AG08395 (cell line): ENCODE measurements at regions not wholly inside any gene's neighbourhood (a gene's known extent, or its start where the extent isn't known, plus 50 kb on each side); places are given as distances from the start of the nearest gene placed in this dataset.
A peak's percentile ranks its signal among the peaks of the same experiment; 100 is the strongest.

ENCODE experiments used
- DNase-seq: peaks from one replicate; pipeline ENCODE4 v3.0.0; 2012; ENCODE audit warnings: mixed read lengths, low spot score

GRCh38 chr5:168056499-168057182 lies 234.8 kb upstream of the WWC1 start:
- no peak for DNase-seq

- no peak for DNase-seq
Measured at GRCh38 chr5:168057905-168058304, 233.5 kb upstream of the WWC1 start.

DNA sequence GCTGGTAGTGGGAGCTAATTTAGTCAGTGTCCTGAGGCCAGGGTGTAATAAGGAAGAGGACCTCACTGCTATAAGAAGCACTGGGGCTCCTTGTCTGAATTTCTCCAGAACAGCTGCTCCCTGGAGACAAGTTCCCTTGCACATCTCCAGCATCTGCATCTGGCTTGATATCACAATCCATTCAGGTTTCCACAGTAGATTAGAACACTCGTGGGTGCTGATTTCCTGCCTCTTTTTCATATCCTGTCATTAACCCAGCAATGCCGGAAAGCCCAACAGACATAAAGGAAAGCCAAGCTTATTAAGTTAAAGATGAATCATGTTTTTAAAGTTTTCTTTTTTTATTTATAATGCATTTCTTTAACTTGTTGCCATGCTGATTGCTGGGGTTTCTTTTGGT lies 232.3 kb upstream of the WWC1 start:
- no peak for DNase-seq

DNA sequence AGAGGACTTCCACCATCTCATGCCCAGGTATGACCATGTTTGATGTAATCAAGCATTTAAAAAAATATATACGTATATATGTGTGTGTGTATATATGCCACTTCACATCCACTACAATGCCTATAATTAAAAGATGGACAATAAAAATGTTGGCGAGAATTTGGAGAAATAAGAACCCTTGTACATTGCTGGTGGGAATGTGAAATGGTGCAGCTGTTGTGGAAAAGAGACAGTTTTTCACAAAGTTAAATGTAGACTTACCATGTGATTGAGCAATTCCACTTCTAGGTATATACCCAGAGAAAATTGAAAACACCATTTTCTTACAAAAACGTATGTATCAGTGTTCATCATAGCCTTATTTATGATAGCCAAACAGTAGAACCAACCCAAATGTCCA lies 229.2 kb upstream of the WWC1 start:
- DNase-seq, result no peak

GRCh38 chr5:168064457-168064856 lies 227.0 kb upstream of the WWC1 start:
- no peak for DNase-seq

DNA sequence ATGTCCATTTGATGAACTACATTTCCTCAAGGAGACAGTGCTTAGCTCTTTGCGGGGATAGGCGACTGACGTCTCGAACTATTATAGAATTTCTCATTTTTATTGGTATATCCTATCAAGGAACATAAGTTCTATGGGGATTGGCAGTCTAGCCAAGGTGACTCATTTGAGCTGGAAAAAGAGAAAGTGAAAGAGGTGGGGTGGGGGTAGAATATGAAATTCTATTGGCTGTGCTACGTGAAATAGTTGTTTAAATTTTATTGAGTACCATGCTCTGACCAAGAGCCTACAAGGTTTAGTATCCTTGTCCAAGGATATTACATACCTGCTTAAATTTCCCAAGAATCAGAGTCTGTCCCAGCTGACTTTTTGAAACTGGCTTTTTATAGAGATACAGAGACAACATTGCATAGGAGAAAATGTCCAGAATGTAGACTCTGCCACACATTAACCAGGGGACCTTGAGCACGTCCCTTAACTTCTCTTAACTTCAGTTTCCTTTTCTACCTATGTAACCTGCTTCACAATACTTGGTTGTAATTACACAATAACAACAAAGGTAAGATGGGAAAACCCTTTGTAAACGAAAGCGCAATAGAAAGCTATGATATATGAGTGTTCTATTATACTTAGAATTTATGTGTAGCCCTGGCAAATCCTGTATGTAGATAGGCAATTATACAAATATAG lies 226.4 kb upstream of the WWC1 start:
- no peak for DNase-seq

- peak; percentile 32 for DNase-seq
Measured at GRCh38 chr5:168066536-168067208, 224.8 kb upstream of the WWC1 start.

GRCh38 chr5:168070761-168071160 lies 220.7 kb upstream of the WWC1 start:
- no peak for DNase-seq

DNA sequence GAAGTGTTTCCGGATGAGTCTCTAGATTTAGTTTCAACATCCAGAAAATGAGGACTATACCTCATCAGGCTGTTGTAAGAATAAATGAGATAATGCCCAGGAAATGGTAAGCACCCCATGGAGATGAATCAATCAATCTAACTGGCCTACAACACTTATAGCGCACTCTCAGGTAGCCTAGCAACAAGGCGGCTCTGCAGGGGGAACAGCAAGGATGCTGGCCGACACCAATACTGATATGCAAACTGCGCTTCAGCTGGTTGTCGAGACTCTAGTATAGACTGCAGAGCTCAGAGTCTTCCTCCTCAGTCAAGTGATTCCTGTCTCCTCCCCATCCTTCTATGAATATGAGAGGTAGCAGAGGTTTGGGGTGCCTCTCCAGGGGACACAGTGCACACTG lies 218.8 kb upstream of the WWC1 start:
- no peak for DNase-seq

DNA sequence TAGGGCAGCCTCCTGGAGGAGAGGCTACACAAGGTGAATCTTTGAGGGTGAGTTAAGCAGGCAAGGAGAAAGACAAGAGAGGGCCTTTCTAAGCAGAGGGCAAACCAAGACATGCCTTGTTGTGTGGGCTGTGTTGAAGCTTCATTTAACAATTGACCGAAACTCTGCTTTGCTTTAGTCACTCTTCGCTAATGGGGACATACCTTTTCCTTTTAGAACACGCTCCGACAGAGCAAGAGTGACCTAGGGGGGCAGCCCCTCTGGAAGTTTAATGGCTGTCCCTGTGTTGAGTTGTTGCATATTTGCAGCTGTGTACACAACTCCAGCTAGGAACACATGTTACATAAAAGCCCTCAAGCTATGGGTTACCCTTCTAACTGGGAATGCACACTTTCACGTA lies 218.1 kb upstream of the WWC1 start:
- no peak for DNase-seq

GRCh38 chr5:168073991-168074800 lies 217.2 kb upstream of the WWC1 start:
- DNase-seq, result no peak

GRCh38 chr5:168075387-168075786 lies 216.1 kb upstream of the WWC1 start:
- DNase-seq, result no peak

DNA sequence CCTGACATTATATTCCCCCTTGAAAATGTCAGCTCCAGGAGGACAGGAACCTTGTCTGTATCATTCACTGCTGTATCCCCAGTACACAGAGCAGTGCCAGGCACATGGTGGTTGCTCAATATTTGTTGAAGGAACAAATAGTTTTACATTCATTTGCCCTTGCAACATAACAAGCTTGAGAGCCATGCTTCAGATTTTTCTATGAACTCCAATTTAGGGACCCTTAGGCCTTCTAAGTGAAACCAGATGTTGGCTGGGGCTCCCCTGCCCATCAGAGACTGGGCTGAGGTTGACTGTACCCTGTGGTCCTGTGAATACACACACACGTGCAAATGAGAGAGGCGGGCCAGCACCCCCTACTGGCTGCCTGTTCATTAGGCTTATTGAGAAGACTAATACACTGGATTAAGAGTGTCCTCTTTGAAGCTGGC lies 214.9 kb upstream of the WWC1 start:
- DNase-seq, result peak; percentile 64

DNA sequence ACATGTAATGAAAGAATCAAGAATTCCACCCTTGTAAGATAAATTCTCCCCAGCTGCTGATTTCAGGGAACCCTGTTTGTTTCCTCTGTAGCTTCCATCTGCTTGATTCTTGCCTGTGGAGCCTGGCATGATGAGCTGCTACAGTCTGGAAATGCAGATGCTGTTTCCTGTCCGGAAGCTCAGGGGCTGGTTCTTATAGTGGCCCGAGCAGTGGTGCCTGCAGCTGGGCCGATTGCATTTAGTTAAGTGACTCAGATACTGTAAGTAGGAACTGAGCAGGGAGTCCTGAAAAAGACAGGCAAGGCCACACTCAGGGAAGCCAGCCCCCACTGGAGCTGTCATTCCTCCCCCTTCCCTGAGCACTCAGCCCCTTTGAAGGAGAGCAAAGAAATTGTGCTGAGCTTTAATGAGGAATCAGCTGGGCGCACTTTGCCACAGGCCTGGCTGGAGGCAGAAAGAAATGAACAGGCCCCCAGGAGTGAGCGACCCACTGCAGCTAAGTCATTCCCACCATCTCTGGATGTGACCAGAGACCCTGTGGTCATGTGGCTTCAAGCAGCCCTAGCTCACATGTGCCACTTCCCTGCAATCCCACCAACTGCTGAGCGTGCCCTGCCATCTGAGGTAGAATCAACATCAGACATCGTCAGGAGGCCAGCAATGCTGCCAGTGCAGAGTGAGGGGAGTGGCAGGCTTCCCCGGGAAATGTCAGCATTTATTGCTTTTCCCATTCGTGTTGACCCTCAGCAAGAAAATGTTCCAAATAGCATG lies 206.0 kb upstream of the WWC1 start:
- peak; percentile 74 for DNase-seq

- DNase-seq, result peak; percentile 86
Measured at GRCh38 chr5:168086104-168086610, 205.3 kb upstream of the WWC1 start.

GRCh38 chr5:168086746-168087145 lies 204.7 kb upstream of the WWC1 start:
- no peak for DNase-seq

DNA sequence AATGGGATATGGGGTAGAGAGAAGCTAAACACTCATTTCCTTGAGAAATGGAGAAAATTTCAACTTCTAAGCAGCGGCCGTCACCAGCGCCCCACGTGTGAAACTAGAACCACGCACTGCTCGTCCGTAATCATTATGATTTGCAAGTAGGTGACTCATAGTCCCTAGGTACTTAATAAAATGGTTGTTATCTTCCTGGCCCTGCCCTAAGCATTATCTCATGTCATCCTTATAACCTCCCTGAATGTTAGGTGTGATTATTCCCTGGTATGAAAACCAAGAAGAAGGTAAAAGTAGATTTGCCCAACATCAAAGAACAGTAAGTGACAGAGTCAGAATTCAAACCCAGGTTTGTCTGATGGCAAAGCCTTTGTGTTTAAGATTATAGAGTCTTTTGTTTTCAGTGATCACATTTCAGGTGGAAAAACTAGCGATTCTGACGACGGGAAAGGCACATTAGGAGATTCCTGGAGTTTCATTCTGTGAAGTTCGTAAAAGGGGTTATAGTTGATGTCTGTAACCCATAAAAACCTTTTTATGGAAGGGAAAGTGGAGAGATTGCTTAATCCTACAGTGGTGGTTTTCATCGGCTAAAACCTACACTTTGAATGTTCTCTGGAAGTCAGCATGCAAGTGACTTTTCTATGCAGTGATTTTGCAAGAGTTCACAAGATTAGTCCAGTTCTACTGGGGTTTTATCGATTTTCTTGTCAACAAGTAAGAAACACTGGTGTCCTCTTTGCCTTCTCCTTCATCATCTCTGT lies 202.9 kb upstream of the WWC1 start:
- DNase-seq, result no peak

GRCh38 chr5:168089201-168089887 lies 202.1 kb upstream of the WWC1 start:
- DNase-seq, result no peak

GRCh38 chr5:168092209-168093185 lies 198.9 kb upstream of the WWC1 start:
- no peak for DNase-seq
